Aorta (tissue), 5 donors: ENCODE measurements at regions not wholly inside any gene's neighbourhood (a gene's known extent, or its start where the extent isn't known, plus 50 kb on each side); places are given as distances from the start of the nearest gene placed in this dataset.

Experiments used
- ATAC-seq: fragments of 200-7000 bp; cut with Tn5 transposase; one replicate; pipeline ENCODE4 v1.9.1; 2022; ENCODE audit warnings: moderate library complexity; ENCODE audit not compliant: low FRiP score
- DNase-seq, 2 donors: peaks; one replicate each; pipeline ENCODE4 v3.0.0-alpha.2; 2020
- H3K27ac ChIP-seq, 2 donors: one replicate each; pipeline ENCODE4 v1.5.1; 2013; ENCODE audit warnings: low read length in 2 of 2, mild to moderate bottlenecking in 2 of 2, moderate library complexity in 2 of 2, control low read depth in 1 of 2, inconsistent platforms in 1 of 2, low read depth in 1 of 2
- H3K27me3 ChIP-seq, 2 donors: one replicate each; pipeline ENCODE4 v1.6.1; 2013; ENCODE audit warnings: control low read depth in 1 of 2, low read length in 1 of 2, mild to moderate bottlenecking in 1 of 2, moderate library complexity in 1 of 2; ENCODE audit not compliant: insufficient read depth in 2 of 2, control insufficient read depth in 1 of 2
- H3K36me3 ChIP-seq, 2 donors: one replicate each; pipeline ENCODE4 v1.6.1; 2013; ENCODE audit warnings: control low read depth in 1 of 2, low read length in 1 of 2, mild to moderate bottlenecking in 1 of 2; ENCODE audit not compliant: insufficient read depth in 2 of 2, control insufficient read depth in 1 of 2
- H3K4me1 ChIP-seq, 2 donors: one replicate each; pipeline ENCODE4 v1.6.1; 2013; ENCODE audit warnings: low read length in 2 of 2, control low read depth in 1 of 2, mild to moderate bottlenecking in 1 of 2, moderate library complexity in 1 of 2; ENCODE audit not compliant: insufficient read depth in 2 of 2, control insufficient read depth in 1 of 2
- H3K4me3 ChIP-seq, 2 donors: one replicate each; pipeline ENCODE4 v1.5.1; 2013; ENCODE audit warnings: low read length in 2 of 2, control low read depth in 1 of 2, mild to moderate bottlenecking in 1 of 2
- H3K9me3 ChIP-seq: one replicate; pipeline ENCODE4 v1.6.1; 2013; ENCODE audit warnings: mild to moderate bottlenecking, low read length; ENCODE audit not compliant: control insufficient read depth
- WGBS, 2 donors: extraction: QIAGEN DNeasy Blood & Tissue Kit; methylation state at CpG; one replicate each; pipeline ENCODE4 v1.1.7; 2013; 5-methylcytosine and 5-hydroxymethylcytosine counted together
- intact Hi-C, 2 donors: fragments of 100-400 bp; cut with DNase I; formaldehyde crosslinking; loops; one replicate each; pipeline versions ENCODE4 v1.14.2 to v1.15.0; 2022
- donor health status: healthy with polysubstance abuse.
- donor health status: Bipolar disorder and iron deficiency.
- donor health status: DM: no; HTN: no; CAD: no.
- donor health status: DM: no; HTN: no; CAD: no.
- donor health status: DM: yes; HTN: yes; CAD: no.

- Histone ChIP-seq H3K36me3 (no peaks in the 10 kb centered on the region), H3K27ac (no peak overlapping the region), H3K4me1 (no peaks in the 10 kb centered on the region), H3K9me3 (no peaks in the 10 kb centered on the region), H3K27me3 (no peaks in the 10 kb centered on the region), H3K4me3 (no peak overlapping the region)
- WGBS, 2 donors = 64 to 73% methylated on average over 1 of the region's 1 CpG
- no peak for DNase-seq
- intact Hi-C loops = no loop called here
- ATAC-seq = no peak
Measured at GRCh38 chr4:96097693-96098092, 257.8 kb downstream of the PDHA2 start.

DNA sequence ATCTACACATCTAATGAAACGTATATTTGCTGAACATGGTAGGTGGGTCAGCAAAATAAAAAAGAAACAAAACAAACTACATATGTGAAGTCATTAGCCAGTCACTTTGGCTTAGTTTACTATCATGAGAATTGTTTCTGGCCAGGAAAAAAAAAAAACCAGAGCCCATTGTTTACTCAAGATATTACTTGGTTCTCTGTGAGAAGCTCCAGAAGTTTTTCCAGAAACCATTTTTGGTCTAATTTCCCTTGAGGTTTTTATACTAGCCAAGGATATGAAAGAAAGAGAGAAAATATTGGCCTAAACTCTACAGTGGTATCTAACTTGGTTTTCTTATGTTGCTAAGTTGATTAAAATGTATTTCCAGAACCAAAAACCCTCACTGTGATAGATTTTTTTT lies 259.1 kb downstream of the PDHA2 start:
- intact Hi-C loops = no loop called here
- no peaks in the 10 kb centered on the region for H3K9me3 ChIP-seq
- no peaks in the 10 kb centered on the region for H3K4me1 ChIP-seq
- no peak overlapping the region for H3K4me3 ChIP-seq
- DNase-seq = no peak
- 12 to 14% methylated on average over 1 of the region's 1 CpG for WGBS, 2 donors
- H3K27me3 ChIP-seq = no peaks in the 10 kb centered on the region
- no peak overlapping the region for H3K27ac ChIP-seq
- ATAC-seq = no peak
- no peaks in the 10 kb centered on the region for H3K36me3 ChIP-seq

GRCh38 chr4:96102541-96103026 lies 262.7 kb downstream of the PDHA2 start:
- no peaks in the 10 kb centered on the region for H3K36me3 ChIP-seq
- no peak for DNase-seq
- intact Hi-C loops = no loop called here
- H3K4me1 ChIP-seq = no peaks in the 10 kb centered on the region
- no peaks in the 10 kb centered on the region for H3K9me3 ChIP-seq
- no peaks in the 10 kb centered on the region for H3K27me3 ChIP-seq
- 63 to 72% methylated on average over 3 of the region's 3 CpGs for WGBS, 2 donors
- no peak for ATAC-seq
- no peak overlapping the region for H3K27ac ChIP-seq
- H3K4me3 ChIP-seq = no peak overlapping the region

GRCh38 chr4:96103086-96103485 lies 263.2 kb downstream of the PDHA2 start:
- no peaks in the 10 kb centered on the region for H3K27me3 ChIP-seq
- H3K9me3 ChIP-seq = no peaks in the 10 kb centered on the region
- no peaks in the 10 kb centered on the region for H3K4me1 ChIP-seq
- no peaks in the 10 kb centered on the region for H3K36me3 ChIP-seq
- no peak overlapping the region for H3K4me3 ChIP-seq
- DNase-seq (no peak), ATAC-seq (no peak)
- intact Hi-C loops = no loop called here
- no peak overlapping the region for H3K27ac ChIP-seq
- 28 to 34% methylated on average over 5 of the region's 5 CpGs for WGBS, 2 donors

DNA sequence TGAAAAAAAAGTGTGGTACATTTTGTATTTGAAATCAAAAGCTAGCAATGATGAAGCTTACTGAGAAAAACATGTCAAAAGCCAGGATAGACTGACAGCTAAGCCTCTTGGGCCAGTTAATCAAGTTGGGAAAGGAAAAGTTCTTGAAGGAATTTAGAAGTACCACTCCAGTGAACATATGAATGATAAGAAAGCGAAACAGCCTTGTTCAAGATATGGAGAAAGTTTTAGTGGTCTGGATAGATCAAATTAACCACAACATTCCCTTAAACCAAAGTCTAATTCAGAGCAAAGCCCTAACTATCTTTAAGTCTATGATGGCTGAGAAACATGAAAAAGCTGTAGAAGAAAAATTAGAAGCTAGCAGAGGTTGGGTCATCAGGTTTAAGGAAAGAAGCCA lies 268.3 kb downstream of the PDHA2 start:
- ATAC-seq = no peak
- WGBS, 2 donors = 69 to 81% methylated on average over 1 of the region's 1 CpG
- Histone ChIP-seq H3K27ac (no peak overlapping the region), H3K27me3 (no peaks in the 10 kb centered on the region), H3K36me3 (no peaks in the 10 kb centered on the region), H3K9me3 (no peaks in the 10 kb centered on the region), H3K4me3 (no peak overlapping the region), H3K4me1 (no peaks in the 10 kb centered on the region)
- intact Hi-C loops = no loop called here
- no peak for DNase-seq

DNA sequence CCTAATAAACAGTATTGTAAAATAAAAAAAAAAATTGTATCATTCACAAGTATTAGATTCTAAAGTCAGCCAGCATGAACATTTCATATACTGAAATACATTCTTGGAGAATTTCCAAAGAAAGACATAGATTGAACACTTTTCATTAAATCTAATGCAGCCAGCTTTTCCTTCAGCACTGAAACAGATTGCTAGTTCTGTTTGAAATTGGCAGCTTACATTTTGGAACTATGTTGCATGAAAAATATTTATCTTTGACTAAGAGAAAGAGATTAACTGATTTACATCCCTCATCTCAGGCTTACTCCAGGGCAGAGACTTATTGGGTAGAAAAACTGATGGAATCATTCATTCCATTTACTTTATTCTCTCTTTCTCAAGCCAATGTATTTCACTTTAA lies 272.7 kb downstream of the PDHA2 start:
- Histone ChIP-seq H3K27ac (no peak overlapping the region), H3K9me3 (no peaks in the 10 kb centered on the region), H3K27me3 (no peaks in the 10 kb centered on the region), H3K4me3 (no peak overlapping the region), H3K36me3 (no peaks in the 10 kb centered on the region), H3K4me1 (no peaks in the 10 kb centered on the region)
- ATAC-seq (no peak), DNase-seq (no peak)
- intact Hi-C loops = no loop called here

DNA sequence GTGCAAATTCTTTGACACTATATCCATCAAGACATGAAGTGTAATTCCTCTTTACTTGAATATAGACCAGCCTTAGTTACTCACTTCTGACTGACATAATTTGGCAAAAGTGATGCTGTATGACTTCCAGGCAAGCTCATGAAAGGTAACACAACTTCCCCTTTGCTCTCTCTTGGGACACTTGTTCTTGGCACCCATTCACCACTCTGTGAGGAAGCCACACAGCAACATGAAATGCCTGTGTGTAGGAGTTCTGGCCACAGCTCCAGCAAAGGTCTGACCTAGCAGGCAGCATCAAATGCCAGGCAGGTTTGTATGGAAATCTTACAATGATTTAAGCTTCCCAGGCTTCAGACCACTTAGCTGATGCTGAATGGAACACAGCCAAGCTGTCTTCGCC lies 280.3 kb downstream of the PDHA2 start:
- H3K4me1 ChIP-seq = no peaks in the 10 kb centered on the region
- intact Hi-C loops = no loop called here
- H3K4me3 ChIP-seq = no peak overlapping the region
- DNase-seq (no peak), ATAC-seq (no peak)
- H3K27ac ChIP-seq = no peak overlapping the region
- no peaks in the 10 kb centered on the region for H3K36me3 ChIP-seq
- H3K9me3 ChIP-seq = no peaks in the 10 kb centered on the region
- no peaks in the 10 kb centered on the region for H3K27me3 ChIP-seq
- WGBS, 2 donors = 83 to 88% methylated on average over 1 of the region's 1 CpG

DNA sequence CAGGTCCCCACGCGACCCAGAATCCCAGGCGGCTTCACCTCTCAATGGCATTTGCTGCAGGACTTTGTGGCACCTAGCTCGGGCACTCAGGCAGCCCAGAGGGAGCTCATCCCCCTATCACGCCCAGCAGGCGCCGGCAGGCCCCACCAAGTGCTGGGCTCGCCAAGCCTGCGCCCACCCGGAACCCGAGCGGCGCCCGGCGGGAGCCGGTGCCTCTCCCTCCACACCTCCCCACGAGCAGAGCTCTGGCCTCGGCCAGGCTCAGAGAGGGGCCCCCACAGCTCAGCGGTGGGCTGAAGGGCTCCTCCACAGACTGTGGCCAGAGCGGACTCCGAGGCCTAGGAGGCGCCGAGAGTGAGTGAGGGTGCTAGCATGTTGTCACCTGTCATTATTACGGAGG lies 286.3 kb downstream of the PDHA2 start:
- Histone ChIP-seq H3K27ac (no peak overlapping the region), H3K4me1 (no peaks in the 10 kb centered on the region), H3K4me3 (no peak overlapping the region), H3K27me3 (no peaks in the 10 kb centered on the region), H3K9me3 (no peaks in the 10 kb centered on the region), H3K36me3 (no peaks in the 10 kb centered on the region)
- WGBS, 2 donors = 96 to 97% methylated on average over 24 of the region's 24 CpGs
- intact Hi-C loops = no loop called here
- ATAC-seq = no peak
- no peak for DNase-seq

DNA sequence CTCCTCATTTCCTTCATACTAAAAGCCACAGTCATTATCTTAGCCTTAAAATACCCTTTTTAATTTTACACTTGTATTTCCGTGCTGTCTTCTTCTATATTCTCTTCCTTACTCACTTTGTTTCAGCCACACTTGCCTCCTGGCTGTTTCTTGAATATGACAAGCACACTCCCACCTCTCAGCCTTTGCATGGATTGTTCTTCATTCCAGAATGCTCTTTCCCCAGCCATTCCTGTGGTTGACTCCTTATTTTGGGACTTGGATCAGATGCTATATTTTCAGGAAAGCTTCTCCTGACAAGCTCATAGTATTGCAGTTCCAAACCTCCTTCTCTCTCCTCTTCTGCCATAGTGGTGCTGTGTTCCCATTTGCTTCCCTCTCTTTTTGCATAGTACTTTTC lies 291.3 kb downstream of the PDHA2 start:
- no peaks in the 10 kb centered on the region for H3K27me3 ChIP-seq
- H3K27ac ChIP-seq = no peak overlapping the region
- no peaks in the 10 kb centered on the region for H3K4me1 ChIP-seq
- WGBS, 2 donors = 81 to 86% methylated on average over 1 of the region's 1 CpG
- intact Hi-C loops = no loop called here
- no peaks in the 10 kb centered on the region for H3K36me3 ChIP-seq
- DNase-seq = no peak
- H3K4me3 ChIP-seq = no peak overlapping the region
- ATAC-seq = no peak
- H3K9me3 ChIP-seq = no peaks in the 10 kb centered on the region
